ENCODE measurements at regions not wholly inside any gene's neighbourhood (a gene's known extent, or its start where the extent isn't known, plus 50 kb on each side); places are given as distances from the start of the nearest gene placed in this dataset.
A peak's percentile ranks its signal among the peaks of the same experiment; 100 is the strongest.
"Not testable (repeated sequence)": the region's sequence is repeated elsewhere in the genome, so short reads cannot be mapped to it uniquely, and the experiment has no call there.

GRCh38 chr21:35632711-35633110 is 427.6 kb downstream of the SETD4 start:
- no peak for DNase-seq

DNA sequence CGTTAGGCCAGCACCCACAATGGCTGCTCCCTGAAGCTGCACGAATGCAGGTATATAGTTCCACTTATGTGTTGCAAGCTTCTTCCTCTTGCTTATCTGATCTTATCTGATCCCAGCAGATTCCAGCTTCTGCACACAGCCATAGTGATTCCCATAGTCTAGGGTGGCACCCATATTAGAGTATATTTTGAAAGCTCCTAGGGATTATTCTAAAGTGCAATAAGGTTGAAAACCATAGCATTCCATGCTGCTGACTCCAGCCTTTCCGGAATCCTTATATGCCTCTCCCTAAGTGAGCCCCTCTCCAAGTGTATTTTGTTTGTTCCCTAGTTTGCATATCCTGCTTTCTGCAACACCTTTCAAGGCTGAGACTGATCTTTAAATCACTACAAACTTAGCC is 432.0 kb downstream of the SETD4 start:
- no peak for DNase-seq

DNA sequence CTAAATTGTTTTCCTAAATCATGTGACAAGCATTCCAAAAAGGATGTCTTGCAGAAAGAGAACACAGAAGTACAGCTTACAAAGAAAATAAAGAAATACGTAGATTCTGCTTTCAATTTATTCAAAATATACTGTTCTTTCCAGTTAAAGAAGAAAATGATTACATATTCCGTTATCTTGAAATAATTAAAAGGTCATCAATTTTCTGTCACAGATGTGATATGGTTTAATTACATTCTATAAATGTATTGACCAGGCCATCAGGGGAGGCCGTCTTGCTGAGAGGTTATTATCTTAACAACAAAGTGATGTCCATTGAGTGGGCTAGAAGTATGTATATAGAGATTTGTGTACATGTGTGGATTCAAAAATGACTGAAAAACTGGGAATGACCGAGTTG is 432.9 kb downstream of the SETD4 start:
- no peak for DNase-seq

GRCh38 chr21:35625576-35625975 is 434.8 kb downstream of the SETD4 start:
- no peak for DNase-seq

GRCh38 chr21:35624901-35625300 is 435.4 kb downstream of the SETD4 start:
- DNase-seq = no peak

DNA sequence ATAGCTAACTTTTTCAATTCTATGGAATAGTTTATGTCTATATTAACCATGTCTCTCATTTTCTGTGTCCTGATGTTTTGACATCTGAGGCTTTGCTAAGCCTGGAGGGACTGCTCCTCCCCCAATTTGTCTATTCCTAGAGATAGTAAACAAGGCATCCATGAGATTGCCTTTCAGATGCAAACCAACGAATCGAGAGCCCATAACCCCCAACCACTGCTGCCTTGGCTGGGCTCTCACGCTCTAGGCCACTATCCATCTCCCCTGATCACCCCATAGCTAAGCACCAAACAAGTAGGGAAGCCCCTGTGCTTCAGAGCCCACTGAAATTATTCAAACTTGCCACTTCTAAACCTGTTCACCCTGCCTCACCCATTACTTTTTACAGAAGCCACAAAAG is 437.7 kb downstream of the SETD4 start:
- no peak for DNase-seq

DNA sequence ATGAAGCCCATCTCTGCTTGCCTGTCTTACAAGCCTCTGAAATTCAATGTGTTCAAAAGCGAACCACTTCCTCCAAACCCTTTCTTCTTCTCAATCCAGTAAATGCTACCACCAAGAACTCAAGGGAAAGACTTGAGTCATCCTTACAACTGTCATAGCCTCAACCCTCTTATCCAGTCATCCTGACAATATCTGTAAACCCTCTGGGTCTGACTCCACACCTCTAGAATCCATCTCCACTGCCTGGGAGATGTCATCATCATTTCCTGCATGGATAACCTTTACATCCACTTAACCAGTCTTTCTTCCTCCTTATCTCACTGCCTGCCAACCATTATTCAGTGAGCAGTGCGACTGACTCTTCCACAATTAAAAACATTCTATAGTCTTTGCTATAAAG is 441.1 kb downstream of the SETD4 start:
- no peak for DNase-seq

GRCh38 chr21:35617491-35617890 is 442.8 kb downstream of the SETD4 start:
- no peak for DNase-seq

GRCh38 chr21:35616090-35616489 is 444.2 kb downstream of the SETD4 start:
- DNase-seq = no peak

GRCh38 chr21:35615325-35615724 is 445.0 kb downstream of the SETD4 start:
- DNase-seq = no peak

DNA sequence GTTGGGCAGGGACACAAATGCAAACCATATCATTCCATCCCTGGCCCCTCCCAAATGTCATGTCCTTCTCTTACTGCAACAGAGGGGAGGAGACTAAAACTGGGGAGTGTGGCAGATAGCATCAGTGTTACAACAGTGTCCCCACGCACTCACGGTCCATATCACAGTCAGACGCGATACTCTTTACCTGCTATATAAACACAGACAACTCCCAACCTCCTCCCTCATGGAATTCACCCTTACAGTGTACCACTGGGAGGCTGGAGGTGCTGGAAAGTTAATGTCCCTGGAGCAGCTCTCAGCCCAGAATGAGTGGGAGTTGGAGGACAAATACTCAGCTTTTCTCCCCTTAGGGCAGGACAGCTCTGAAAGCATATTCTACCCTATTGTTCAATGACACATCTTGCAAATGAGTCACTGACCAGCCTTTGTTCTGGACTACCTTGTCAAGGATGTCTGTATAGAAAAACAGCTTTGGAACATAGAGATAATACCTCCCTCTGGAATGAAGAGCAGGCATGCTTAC is 445.9 kb downstream of the SETD4 start:
- no peak for DNase-seq

GRCh38 chr21:35611708-35612132 is 448.6 kb downstream of the SETD4 start:
- DNase-seq = no peak

DNA sequence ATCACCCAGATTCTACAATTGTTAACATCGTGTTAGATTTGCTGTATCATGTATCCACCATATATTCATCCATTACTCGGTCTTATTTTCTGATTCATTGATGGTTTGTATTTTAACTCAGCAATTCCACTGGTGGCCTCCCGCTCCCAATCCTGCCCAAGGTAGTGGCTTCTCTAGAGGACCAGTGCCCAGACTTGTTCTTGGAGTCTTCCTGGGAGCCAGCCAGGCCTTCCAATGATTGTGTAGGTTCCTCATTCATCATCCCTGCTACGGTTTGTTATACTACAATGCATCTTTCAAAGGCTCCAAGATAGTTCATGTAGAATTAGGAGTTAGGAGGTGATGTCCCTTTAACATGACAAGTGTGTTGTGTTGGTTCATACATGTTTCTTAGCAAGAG is 451.1 kb downstream of the SETD4 start:
- no peak for DNase-seq

DNA sequence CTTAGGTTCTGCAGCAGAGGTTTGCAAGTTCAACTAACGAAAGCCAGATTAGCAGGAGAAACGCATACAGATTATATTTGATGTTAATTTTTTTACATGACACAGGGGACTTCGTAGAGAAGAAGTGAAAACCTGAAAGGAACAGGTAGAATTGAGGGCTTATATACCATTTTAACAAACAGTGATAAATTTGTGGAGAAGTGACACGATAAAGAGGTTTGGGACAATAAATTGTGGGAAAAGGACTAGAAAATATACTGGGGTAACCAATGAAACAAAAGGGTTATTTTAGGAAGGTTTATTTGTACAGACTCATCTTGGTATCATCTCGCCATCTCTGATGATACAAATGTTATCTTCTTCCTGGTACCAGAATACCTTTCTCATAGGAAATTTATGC is 452.9 kb downstream of the SETD4 start:
- no peak for DNase-seq

DNA sequence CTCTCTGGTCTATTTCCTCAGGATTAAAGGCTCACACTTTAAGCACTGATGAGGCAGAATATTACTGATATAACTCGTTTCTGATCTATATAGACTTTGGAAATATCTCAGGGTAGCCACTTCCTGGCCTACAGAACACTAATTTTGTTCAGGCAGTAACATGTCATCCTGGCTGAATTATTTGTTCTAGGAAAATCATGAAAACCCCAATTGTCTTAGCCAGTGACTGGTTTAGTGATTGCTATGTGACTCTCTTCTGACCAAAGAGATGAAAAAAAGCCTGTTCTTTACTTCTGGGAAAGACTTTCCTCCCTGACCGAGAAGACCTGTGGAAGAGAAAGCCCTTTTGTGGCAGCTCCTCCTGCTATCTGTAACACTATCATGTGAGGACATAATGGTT is 453.7 kb downstream of the SETD4 start:
- DNase-seq = no peak

DNA sequence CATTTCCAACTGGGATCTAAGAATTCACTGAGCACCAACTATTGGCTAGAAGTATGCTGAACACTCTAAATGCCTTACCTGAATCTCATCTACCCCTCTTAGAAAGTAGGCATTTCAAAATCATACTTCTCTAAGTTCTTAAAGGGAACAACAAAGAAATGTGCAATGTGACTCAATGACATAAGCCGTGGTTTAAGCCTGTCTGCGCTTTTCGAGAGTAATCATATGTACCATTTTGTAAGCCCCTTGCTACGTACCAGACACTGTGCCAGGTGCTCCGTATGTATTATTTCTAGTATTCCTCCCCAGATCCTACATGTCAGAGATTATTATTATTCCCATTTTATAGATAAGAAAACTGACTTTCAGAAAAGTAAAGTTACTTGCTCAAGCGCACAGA is 454.2 kb downstream of the SETD4 start:
- no peak for DNase-seq

DNA sequence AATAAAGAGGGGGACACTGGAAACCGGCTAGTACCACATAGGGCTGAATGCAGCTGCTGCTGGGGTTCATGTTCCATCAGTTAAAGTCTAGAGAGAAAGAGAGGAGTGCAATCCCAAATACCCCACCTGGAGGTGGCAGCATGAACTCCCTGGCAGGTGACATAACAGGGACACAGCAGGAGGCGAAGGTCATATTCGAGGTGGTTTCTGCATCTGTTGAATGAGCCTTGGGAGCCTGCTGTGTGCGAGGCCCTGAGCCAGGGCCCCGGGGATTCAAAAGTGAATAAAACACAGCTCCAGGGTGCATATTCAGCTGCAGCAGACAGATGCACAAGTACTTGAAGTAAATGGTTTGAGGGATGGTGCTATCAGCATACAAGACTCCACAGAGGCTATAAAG is 456.8 kb downstream of the SETD4 start:
- peak; percentile 94 for DNase-seq

GRCh38 chr21:35602811-35603362 is 457.4 kb downstream of the SETD4 start:
- DNase-seq = no peak

DNA sequence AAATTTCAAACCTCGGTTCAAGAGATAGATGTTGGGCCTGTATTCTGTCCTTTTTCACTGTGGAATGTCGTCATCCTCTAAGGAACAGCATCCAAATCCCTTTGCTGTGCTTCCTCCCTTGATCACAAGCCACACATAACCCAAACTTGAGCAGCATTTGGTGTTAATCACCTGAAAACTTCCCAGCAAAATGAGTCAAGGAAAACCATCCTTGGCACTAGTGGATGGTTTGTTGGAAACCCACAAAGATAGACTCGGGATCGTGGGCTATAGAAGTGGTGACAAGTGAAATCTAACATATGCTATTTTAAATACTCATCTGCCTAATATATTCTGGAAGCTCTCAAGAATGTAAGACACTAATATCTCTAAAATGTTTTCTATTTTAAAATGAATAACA is 459.1 kb downstream of the SETD4 start:
- no peak for DNase-seq

- DNase-seq = no peak
Measured at GRCh38 chr21:35599164-35599563, 461.2 kb downstream of the SETD4 start.

DNA sequence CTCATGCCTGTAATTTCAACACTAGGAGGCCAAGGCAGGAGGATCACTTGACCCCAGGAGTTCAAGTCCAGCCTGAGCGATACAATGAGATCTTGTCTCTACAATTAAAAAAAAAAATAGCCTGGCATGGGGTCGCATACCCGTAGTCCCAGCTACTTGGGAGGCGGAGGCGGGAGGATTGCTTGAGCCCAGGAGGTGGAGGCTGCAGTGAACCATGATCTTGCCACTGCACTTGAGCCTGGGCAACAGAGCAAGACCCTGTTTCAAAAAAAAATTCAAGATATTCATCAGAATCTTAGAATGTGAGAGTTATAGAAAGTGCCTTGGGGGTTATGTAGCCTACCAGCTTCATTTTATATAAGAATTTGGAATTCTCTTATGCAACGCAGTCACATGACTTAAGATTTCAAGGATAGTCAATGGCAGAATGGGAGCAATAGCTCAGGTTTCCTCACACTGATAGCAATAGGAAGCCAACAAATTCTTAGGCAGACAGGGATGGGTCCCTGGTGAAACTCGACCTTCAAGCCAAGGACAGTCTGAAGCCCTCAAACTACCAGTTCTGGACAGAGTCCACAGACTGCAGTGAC is 462.5 kb downstream of the SETD4 start:
- DNase-seq = no peak

- DNase-seq = no peak
Measured at GRCh38 chr21:35594905-35595304, 465.4 kb downstream of the SETD4 start.

GRCh38 chr21:35593000-35593502 is 467.3 kb downstream of the SETD4 start:
- no peak for DNase-seq

GRCh38 chr21:35590284-35590683 is 470.0 kb downstream of the SETD4 start:
- not testable (repeated sequence) for DNase-seq

DNA sequence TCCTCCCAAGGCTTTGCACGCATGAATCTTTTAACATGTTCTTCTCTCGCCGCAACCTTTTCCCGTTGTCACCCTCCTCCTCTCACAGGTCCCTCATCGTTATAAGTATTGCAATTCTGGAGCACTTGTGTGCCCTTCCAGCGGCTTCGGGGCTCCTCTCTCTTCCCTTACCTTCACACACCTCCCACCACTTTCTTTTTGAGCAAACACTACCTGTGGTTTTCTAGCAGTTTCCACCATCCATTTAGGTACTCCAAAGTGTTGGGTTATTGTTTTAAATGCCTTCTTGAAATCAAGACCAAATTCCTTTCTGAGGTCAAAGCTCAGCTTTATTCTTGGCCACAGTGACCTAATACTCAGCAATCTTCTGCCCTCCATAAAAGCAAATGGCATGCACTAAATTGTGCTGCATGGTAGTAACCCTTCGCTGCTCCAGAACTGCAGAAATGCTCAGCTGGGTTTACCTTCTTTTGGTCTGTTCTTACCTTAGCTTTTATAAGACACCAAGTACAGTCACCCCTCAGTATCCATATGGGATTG is 472.4 kb downstream of the SETD4 start:
- DNase-seq = no peak
